ENCODE measurements at regions not wholly inside any gene's neighbourhood (a gene's known extent, or its start where the extent isn't known, plus 50 kb on each side); places are given as distances from the start of the nearest gene placed in this dataset.

GRCh38 chr5:89615839-89616518, 733.0 kb upstream of the MEF2C start:
- TF ChIP-seq CTCF (IDR thresholded peaks at IDR 0.05; ENCODE audit: insufficient read depth, low read length) (no peak), GABPA (IDR thresholded peaks at IDR 0.05; ENCODE audit: low read depth) (no peak)
